ENCODE measurements at regions not wholly inside any gene's neighbourhood (a gene's known extent, or its start where the extent isn't known, plus 50 kb on each side); places are given as distances from the start of the nearest gene placed in this dataset.

GRCh38 chr18:59810735-59811520 is 88.9 kb upstream of the PMAIP1 start:
- TF ChIP-seq CTCF (IDR thresholded peaks at IDR 0.05): no peak
- no peak for TF ChIP-seq EZH2 (IDR thresholded peaks at IDR 0.05; ENCODE audit: borderline replicate concordance, insufficient read depth, low read depth, low read length, poor library complexity, severe bottlenecking)
